ENCODE measurements at regions not wholly inside any gene's neighbourhood (a gene's known extent, or its start where the extent isn't known, plus 50 kb on each side); places are given as distances from the start of the nearest gene placed in this dataset.
"Not testable (repeated sequence)": the region's sequence is repeated elsewhere in the genome, so short reads cannot be mapped to it uniquely, and the experiment has no call there.

DNA sequence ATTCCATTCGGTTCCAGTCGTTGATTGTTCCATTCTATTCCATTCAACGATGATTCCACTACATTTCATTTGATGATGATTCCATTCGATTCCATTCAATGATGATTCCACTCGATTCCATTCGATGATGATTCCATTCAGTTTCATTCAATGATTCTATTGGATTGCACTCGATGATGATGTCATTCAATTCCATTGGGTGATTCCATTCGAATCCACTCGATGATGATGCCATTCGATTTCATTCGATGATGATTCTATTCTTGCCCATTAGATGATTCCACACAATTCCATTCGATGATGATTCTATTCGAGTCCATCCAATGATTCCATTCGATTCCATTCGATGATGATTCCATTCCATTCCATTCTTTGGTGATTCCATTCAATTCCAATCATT lies 1283.7 kb downstream of the TP53TG3F start:
- intact Hi-C loops (cut with DNase I) = no loop called here
- no peak for DNase-seq

DNA sequence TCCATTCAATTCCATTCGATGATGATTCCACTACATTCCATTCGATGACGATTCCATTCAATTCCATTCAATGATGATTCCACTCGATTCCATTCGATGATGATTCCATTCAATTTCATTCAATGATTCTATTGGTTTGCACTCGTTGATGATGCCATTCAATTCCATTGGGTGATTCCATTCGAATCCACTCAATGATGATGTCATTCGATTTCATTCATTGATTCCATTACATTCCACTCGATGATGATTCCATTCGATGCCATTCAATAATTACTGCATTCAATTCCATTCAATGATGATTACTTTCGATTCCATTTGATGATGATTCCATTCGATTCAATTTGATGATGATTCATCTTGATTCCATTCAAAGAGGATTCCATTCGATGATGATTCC lies 1299.4 kb downstream of the TP53TG3F start:
- intact Hi-C loops (cut with DNase I) = no loop called here
- DNase-seq = no peak

DNA sequence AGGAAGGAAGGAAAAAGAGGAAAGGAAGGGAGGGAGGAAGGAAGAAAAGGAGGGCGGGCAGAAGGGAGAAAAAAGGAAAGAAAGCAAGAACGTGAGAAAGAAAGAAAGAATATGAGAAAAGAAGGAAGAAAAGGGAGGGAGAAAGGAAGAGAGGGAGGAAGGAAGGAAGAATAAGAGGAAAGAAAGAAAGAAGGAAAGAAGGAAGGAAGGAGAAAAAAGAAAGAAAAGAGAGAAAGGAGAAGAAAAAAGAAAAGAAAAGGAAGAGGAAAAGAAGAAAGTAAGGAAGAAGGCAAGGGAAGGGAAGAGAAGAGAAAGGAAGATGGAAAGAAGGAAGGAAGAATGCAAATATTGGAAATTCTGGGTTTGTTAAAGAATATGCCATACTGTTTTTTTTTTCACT lies 1332.4 kb downstream of the TP53TG3F start:
- DNase-seq; intact Hi-C loops (cut with DNase I): not testable (repeated sequence)

DNA sequence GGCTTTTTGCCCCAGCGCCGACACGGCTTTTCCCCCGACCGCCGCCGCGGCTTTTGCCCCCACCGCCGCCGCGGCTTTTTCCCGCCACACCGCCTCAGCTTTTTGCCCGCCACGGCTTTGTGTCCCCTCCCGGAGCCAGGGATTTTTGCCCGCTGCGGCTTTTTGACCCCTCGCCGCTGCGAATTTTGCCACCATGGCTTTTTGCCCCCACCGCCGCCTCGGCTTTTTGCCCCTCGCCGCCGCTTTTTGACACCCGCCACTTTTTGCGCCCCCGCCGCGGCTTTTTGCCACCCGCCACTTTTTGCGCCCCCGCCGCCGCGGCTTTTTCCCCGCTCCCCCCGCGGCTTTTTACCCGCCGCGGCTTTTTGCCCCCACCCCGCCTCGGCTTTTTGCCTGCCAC lies 1342.5 kb downstream of the TP53TG3F start:
- intact Hi-C loops (cut with DNase I) = no loop called here
- DNase-seq = peak in 2 of 10 donors; percentile 54 to 68

DNA sequence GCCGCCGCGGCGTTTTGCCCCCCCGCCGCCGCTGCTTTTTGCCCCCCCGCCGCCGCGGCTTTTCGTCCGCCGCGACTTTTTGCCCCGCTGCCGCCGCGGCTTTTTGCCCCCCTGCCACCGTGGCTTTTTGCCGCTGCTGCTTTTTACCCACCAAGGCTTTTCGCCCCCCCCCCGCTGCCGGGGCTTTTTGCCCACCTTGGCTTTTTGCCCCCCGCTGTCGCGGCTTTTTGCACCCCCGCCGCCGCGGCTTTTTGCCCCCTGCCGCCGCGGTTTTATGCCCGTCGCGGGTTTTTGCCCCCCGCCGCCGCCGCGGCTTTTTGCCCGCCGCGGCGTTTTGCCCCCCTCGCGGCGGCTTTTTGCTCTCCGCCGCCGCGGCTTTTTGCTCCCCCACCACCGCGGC lies 1343.0 kb downstream of the TP53TG3F start:
- intact Hi-C loops (cut with DNase I) = no loop called here

DNA sequence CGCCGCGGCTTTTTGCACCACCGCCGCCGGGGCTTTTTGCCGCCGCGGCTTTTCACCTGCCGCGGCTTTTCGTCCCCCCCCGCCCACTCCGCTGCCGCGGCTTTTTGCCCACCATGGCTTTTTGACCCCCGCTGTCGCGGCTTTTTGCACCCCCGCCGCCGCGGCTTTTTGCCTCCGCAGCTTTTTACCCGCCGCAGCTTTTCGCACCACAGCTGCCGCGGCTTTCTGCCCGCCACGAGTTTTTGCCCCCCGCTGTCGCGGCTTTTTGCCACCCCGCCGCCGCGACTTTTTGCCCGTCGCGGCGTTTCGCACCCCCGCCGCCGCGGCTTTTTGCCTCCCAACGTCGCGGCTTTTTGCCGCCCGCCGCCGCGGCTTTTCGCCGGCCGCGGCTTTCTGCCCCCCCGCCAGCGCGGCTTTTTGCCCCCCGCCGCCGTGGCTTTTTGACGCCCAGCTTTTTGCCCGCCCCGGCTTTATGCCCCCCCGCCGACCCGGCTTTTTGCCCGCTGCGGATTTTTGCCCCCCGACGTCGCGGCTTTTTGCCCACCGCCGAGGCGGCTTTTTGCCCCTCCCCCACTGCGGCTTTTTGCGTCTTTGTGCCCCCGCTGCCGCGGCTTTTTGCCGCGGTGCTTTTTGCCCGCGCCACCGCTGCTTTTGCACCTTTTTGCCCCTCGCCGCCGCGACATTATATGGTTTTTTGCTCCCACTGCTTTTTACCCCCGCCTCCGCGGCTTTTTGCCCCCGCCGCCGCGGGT lies 1343.6 kb downstream of the TP53TG3F start:
- DNase-seq = peak in 2 of 10 donors; percentile 46 to 58
- intact Hi-C loops (cut with DNase I) = no loop called here

More for the DNA sequence above, 1343.0 kb downstream of the TP53TG3F start:
- DNase-seq = peak in 1 of 10 donors; percentile 39

DNA sequence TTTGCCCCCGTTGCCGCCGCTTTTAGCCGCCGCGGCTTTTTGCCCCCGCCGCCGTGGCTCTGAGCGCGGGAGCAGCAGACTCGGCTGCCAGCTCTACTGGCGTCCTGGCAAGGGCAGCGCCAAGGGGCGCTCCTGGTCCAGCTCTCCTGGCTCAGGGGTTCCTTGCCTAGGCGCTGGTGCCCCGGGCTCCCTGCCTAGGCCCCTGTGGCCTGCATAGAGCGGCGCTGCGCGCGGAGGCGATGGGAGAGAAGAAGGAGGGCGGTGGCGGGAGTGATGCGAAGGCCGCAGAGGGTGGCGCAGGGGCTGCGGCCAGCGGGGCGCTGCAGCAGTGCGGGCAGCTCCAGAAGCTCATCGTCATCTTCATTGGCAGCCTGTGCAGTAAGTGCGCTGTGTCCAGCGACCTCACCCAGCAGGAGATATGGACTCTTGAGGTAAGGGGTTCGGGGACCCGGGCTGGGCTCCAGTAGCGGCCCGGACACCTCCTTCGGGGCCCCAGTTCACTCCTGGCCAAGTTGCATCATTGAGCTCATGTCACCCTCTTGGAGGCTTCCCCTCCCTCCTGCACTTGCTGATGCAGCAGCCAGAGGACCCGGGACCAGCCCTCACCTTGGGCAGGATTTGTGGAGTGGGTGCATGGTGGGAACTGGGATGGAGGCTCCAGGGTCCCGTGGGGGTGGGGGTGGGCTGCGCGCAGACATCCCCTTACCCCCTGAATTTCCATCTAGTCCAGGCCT lies 1344.4 kb downstream of the TP53TG3F start:
- intact Hi-C loops (cut with DNase I) = no loop called here
- DNase-seq = peak in 3 of 10 donors; percentile 64 to 85 (median 70)

DNA sequence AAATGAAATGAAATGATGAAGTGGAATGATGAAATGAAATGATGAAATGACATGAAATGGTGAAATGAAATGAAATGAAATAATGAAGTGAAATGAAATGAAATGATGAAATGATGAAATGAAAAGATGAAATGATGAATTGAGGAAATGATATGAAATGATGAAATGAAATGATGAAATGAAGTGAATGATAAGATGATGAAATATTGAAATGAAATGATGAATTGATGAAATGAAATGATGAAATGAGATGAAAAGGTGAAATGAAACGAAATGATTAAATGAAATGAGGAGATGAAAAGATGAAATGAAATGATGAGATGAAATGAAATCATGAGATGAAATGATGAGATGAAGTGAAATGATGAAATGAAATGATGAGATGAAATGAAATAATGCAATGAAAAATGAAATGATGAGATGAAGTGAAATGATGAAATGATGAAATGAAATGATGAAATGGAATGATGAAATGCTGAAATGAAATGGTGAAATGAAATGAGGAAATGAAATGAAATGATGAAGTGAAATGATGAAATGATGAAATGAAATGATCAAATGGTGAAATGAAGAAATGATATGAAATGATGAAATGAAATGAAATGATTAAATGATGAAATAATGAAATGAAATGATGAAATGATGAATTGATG lies 1347.7 kb downstream of the TP53TG3F start:
- DNase-seq; intact Hi-C loops (cut with DNase I): not testable (repeated sequence)

DNA sequence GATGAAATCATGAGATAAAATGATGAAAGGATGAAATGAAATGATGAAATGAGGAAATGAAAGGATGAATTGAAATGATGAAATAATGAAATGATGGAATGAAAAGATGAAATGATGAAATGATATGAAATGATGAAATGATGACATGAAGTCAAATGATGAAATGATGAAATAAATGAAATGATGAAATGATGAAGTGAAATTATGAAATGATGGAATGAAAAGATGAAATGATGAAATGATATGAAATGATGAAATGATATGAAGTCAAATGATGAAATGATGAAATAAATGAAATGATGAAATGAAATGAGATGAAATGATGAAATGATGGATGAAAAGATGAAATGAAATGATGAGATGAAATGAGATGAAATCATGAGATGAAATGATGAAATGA lies 1348.4 kb downstream of the TP53TG3F start:
- intact Hi-C loops (cut with DNase I); DNase-seq: not testable (repeated sequence)

DNA sequence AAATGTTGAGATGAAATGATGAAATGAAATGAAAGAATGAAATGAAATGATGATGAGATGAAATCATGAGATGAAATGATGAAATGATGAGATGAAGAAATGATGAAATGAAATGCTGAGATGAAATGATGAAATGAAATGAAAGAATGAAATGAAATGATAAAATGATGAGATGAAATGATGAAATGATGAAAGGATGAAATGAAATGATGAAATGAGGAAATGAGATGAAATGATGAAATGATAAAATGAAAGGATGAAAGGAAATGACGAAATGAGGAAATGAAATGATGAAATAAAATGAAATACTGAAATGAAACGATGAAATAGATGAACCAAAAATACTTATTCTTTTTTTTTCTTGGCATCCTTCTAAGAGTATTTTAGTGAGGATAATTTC lies 1349.1 kb downstream of the TP53TG3F start:
- intact Hi-C loops (cut with DNase I); DNase-seq: not testable (repeated sequence)
